ENCODE measurements at regions not wholly inside any gene's neighbourhood (a gene's known extent, or its start where the extent isn't known, plus 50 kb on each side); places are given as distances from the start of the nearest gene placed in this dataset.

GRCh38 chr5:6838736-6839135 lies 125.5 kb downstream of the TENT4A start:
- TF ChIP-seq GATA2 (IDR thresholded peaks at IDR 0.05; ENCODE audit: low read depth, low read length) (no peak), GATA3 (IDR thresholded peaks at IDR 0.05; ENCODE audit: low read depth, low read length) (no peak)
